SH-SY5Y (cell line): ENCODE measurements at regions not wholly inside any gene's neighbourhood (a gene's known extent, or its start where the extent isn't known, plus 50 kb on each side); places are given as distances from the start of the nearest gene placed in this dataset.

Source experiments
- GATA2 ChIP-seq: IDR thresholded peaks from 2 replicates; pipeline ENCODE4 v1.6.1; 2011; ENCODE audit warnings: mild to moderate bottlenecking, low read depth, low read length
- GATA3 ChIP-seq: IDR thresholded peaks from 2 replicates; pipeline ENCODE4 v1.6.1; 2011; ENCODE audit warnings: low read depth, mild to moderate bottlenecking, low read length, moderate library complexity

- no peak for TF ChIP-seq GATA2
- no peak for TF ChIP-seq GATA3
Observed at GRCh38 chr10:132136689-132137088, 50.1 kb upstream of the DPYSL4 start.
